ENCODE measurements at regions not wholly inside any gene's neighbourhood (a gene's known extent, or its start where the extent isn't known, plus 50 kb on each side); places are given as distances from the start of the nearest gene placed in this dataset.
"Not testable (repeated sequence)": the region's sequence is repeated elsewhere in the genome, so short reads cannot be mapped to it uniquely, and the experiment has no call there.

- H3K4me3 ChIP-seq; H3K27me3 ChIP-seq (ENCODE audit: low read depth); in situ Hi-C loops (cut with MboI; ENCODE audit: low sequenced_read_pairs); H3K36me3 ChIP-seq (replicated peaks); H3K4me1 ChIP-seq; DNase-seq (ENCODE audit: low spot score in 2 of 2); H3K9me3 ChIP-seq: not testable (repeated sequence)
Measured at GRCh38 chr7:76771980-76772379, 144.9 kb upstream of the POMZP3 start.

- DNase-seq (ENCODE audit: low spot score in 2 of 2); H3K4me3 ChIP-seq; H3K27me3 ChIP-seq (ENCODE audit: low read depth); in situ Hi-C loops (cut with MboI; ENCODE audit: low sequenced_read_pairs); H3K9me3 ChIP-seq; H3K36me3 ChIP-seq (replicated peaks); H3K4me1 ChIP-seq: not testable (repeated sequence)
Measured at GRCh38 chr7:76763977-76764376, 136.9 kb upstream of the POMZP3 start.

GRCh38 chr7:76760546-76761220, 133.6 kb upstream of the POMZP3 start:
- DNase-seq (ENCODE audit: low spot score in 2 of 2); H3K4me3 ChIP-seq; H3K36me3 ChIP-seq (replicated peaks); in situ Hi-C loops (cut with MboI; ENCODE audit: low sequenced_read_pairs); H3K27me3 ChIP-seq (ENCODE audit: low read depth); H3K4me1 ChIP-seq; H3K9me3 ChIP-seq: not testable (repeated sequence)

- H3K27me3 ChIP-seq (ENCODE audit: low read depth); H3K4me3 ChIP-seq; H3K4me1 ChIP-seq; DNase-seq (ENCODE audit: low spot score in 2 of 2); H3K36me3 ChIP-seq (replicated peaks); H3K9me3 ChIP-seq; in situ Hi-C loops (cut with MboI; ENCODE audit: low sequenced_read_pairs): not testable (repeated sequence)
Measured at GRCh38 chr7:76739538-76739937, 112.5 kb upstream of the POMZP3 start.

- H3K9me3 ChIP-seq; in situ Hi-C loops (cut with MboI; ENCODE audit: low sequenced_read_pairs); H3K4me3 ChIP-seq; H3K36me3 ChIP-seq (replicated peaks); H3K27me3 ChIP-seq (ENCODE audit: low read depth); H3K4me1 ChIP-seq: not testable (repeated sequence)
- peak in 1 of 2 experiments; percentile 3 for DNase-seq (ENCODE audit: low spot score in 2 of 2)
Measured at GRCh38 chr7:76736724-76737123, 109.6 kb upstream of the POMZP3 start.

GRCh38 chr7:76736091-76736490, 109.0 kb upstream of the POMZP3 start:
- H3K4me3 ChIP-seq; H3K9me3 ChIP-seq; H3K36me3 ChIP-seq (replicated peaks); H3K27me3 ChIP-seq (ENCODE audit: low read depth); in situ Hi-C loops (cut with MboI; ENCODE audit: low sequenced_read_pairs); DNase-seq (ENCODE audit: low spot score in 2 of 2); H3K4me1 ChIP-seq: not testable (repeated sequence)

GRCh38 chr7:76735668-76736067, 108.6 kb upstream of the POMZP3 start:
- H3K4me3 ChIP-seq; in situ Hi-C loops (cut with MboI; ENCODE audit: low sequenced_read_pairs); H3K4me1 ChIP-seq; DNase-seq (ENCODE audit: low spot score in 2 of 2); H3K9me3 ChIP-seq; H3K27me3 ChIP-seq (ENCODE audit: low read depth); H3K36me3 ChIP-seq (replicated peaks): not testable (repeated sequence)

GRCh38 chr7:76728571-76728974, 101.5 kb upstream of the POMZP3 start:
- H3K9me3 ChIP-seq; H3K4me3 ChIP-seq; H3K36me3 ChIP-seq (replicated peaks); H3K4me1 ChIP-seq; in situ Hi-C loops (cut with MboI; ENCODE audit: low sequenced_read_pairs); H3K27me3 ChIP-seq (ENCODE audit: low read depth): not testable (repeated sequence)
- peak in 1 of 2 experiments; percentile 67 for DNase-seq (ENCODE audit: low spot score in 2 of 2)

- H3K9me3 ChIP-seq; in situ Hi-C loops (cut with MboI; ENCODE audit: low sequenced_read_pairs); H3K4me3 ChIP-seq; H3K27me3 ChIP-seq (ENCODE audit: low read depth); H3K4me1 ChIP-seq; DNase-seq (ENCODE audit: low spot score in 2 of 2); H3K36me3 ChIP-seq (replicated peaks): not testable (repeated sequence)
Measured at GRCh38 chr7:76723928-76724327, 96.8 kb upstream of the POMZP3 start.

- H3K36me3 ChIP-seq (replicated peaks); H3K4me1 ChIP-seq; H3K4me3 ChIP-seq; in situ Hi-C loops (cut with MboI; ENCODE audit: low sequenced_read_pairs); H3K27me3 ChIP-seq (ENCODE audit: low read depth); H3K9me3 ChIP-seq: not testable (repeated sequence)
- peak in 1 of 2 experiments; percentile 12 for DNase-seq (ENCODE audit: low spot score in 2 of 2)
Measured at GRCh38 chr7:76716551-76716950, 89.5 kb upstream of the POMZP3 start.

- in situ Hi-C loops (cut with MboI; ENCODE audit: low sequenced_read_pairs); DNase-seq (ENCODE audit: low spot score in 2 of 2): not testable (repeated sequence)
Measured at GRCh38 chr7:76712926-76713325, 85.8 kb upstream of the POMZP3 start.

GRCh38 chr7:76711648-76712047, 84.6 kb upstream of the POMZP3 start:
- H3K9me3 ChIP-seq; DNase-seq (ENCODE audit: low spot score in 2 of 2); H3K27me3 ChIP-seq (ENCODE audit: low read depth); in situ Hi-C loops (cut with MboI; ENCODE audit: low sequenced_read_pairs); H3K4me1 ChIP-seq; H3K36me3 ChIP-seq (replicated peaks); H3K4me3 ChIP-seq: not testable (repeated sequence)

More at GRCh38 chr7:76712926-76713325, 85.8 kb upstream of the POMZP3 start:
- not testable (repeated sequence) for H3K4me1 ChIP-seq; H3K27me3 ChIP-seq (ENCODE audit: low read depth); H3K36me3 ChIP-seq (replicated peaks); H3K4me3 ChIP-seq; H3K9me3 ChIP-seq

- DNase-seq (ENCODE audit: low spot score in 2 of 2); in situ Hi-C loops (cut with MboI; ENCODE audit: low sequenced_read_pairs): not testable (repeated sequence)
Measured at GRCh38 chr7:76709703-76710102, 82.6 kb upstream of the POMZP3 start.

GRCh38 chr7:76708446-76708845, 81.4 kb upstream of the POMZP3 start:
- DNase-seq (ENCODE audit: low spot score in 2 of 2); in situ Hi-C loops (cut with MboI; ENCODE audit: low sequenced_read_pairs); H3K36me3 ChIP-seq (replicated peaks); H3K4me1 ChIP-seq; H3K4me3 ChIP-seq; H3K27me3 ChIP-seq (ENCODE audit: low read depth); H3K9me3 ChIP-seq: not testable (repeated sequence)

More at GRCh38 chr7:76709703-76710102, 82.6 kb upstream of the POMZP3 start:
- not testable (repeated sequence) for H3K4me3 ChIP-seq; H3K4me1 ChIP-seq; H3K36me3 ChIP-seq (replicated peaks); H3K9me3 ChIP-seq; H3K27me3 ChIP-seq (ENCODE audit: low read depth)

- DNase-seq (ENCODE audit: low spot score in 2 of 2); H3K36me3 ChIP-seq (replicated peaks); H3K4me1 ChIP-seq; in situ Hi-C loops (cut with MboI; ENCODE audit: low sequenced_read_pairs); H3K27me3 ChIP-seq (ENCODE audit: low read depth); H3K9me3 ChIP-seq; H3K4me3 ChIP-seq: not testable (repeated sequence)
Measured at GRCh38 chr7:76703815-76704214, 76.7 kb upstream of the POMZP3 start.

All from HAP-1 (cell line).